ENCODE measurements at regions not wholly inside any gene's neighbourhood (a gene's known extent, or its start where the extent isn't known, plus 50 kb on each side); places are given as distances from the start of the nearest gene placed in this dataset.
"Not testable (repeated sequence)": the region's sequence is repeated elsewhere in the genome, so short reads cannot be mapped to it uniquely, and the experiment has no call there.

GRCh38 chr7:9516662-9517061 is 1083.3 kb downstream of the NXPH1 start:
- no peak overlapping the region for H3K4me3 ChIP-seq (ENCODE audit: low read depth, low read length)
- TF ChIP-seq CTCF (IDR thresholded peaks at IDR 0.05; ENCODE audit: insufficient read depth, low read depth, low read length) = no peak

GRCh38 chr7:9523579-9523978 is 1090.2 kb downstream of the NXPH1 start:
- no peak overlapping the region for H3K4me3 ChIP-seq (ENCODE audit: low read depth, low read length)
- DNase-seq (ENCODE audit: low read depth) = no peak
- no peak for TF ChIP-seq CTCF (IDR thresholded peaks at IDR 0.05; ENCODE audit: insufficient read depth, low read depth, low read length)

More at GRCh38 chr7:9516662-9517061, 1083.3 kb downstream of the NXPH1 start:
- DNase-seq (ENCODE audit: low read depth) = no peak

GRCh38 chr7:9552431-9552830 is 1119.0 kb downstream of the NXPH1 start:
- DNase-seq (ENCODE audit: low read depth); H3K4me3 ChIP-seq (ENCODE audit: low read depth, low read length): not testable (repeated sequence)

GRCh38 chr7:9557853-9558252 is 1124.4 kb downstream of the NXPH1 start:
- H3K4me3 ChIP-seq (ENCODE audit: low read depth, low read length) = no peak overlapping the region
- TF ChIP-seq CTCF (IDR thresholded peaks at IDR 0.05; ENCODE audit: insufficient read depth, low read depth, low read length) = no peak
- DNase-seq (ENCODE audit: low read depth) = no peak

- TF ChIP-seq CTCF (IDR thresholded peaks at IDR 0.05; ENCODE audit: insufficient read depth, low read depth, low read length) = no peak
- no peak overlapping the region for H3K4me3 ChIP-seq (ENCODE audit: low read depth, low read length)
- DNase-seq (ENCODE audit: low read depth) = no peak
Measured at GRCh38 chr7:9575716-9576115, 1142.3 kb downstream of the NXPH1 start.

- TF ChIP-seq CTCF (IDR thresholded peaks at IDR 0.05; ENCODE audit: insufficient read depth, low read depth, low read length) = no peak
- H3K4me3 ChIP-seq (ENCODE audit: low read depth, low read length) = no peak overlapping the region
- DNase-seq (ENCODE audit: low read depth) = no peak
Measured at GRCh38 chr7:9582824-9583223, 1149.4 kb downstream of the NXPH1 start.

GRCh38 chr7:9598411-9598810 is 1165.0 kb downstream of the NXPH1 start:
- TF ChIP-seq CTCF (IDR thresholded peaks at IDR 0.05; ENCODE audit: insufficient read depth, low read depth, low read length) = no peak
- H3K4me3 ChIP-seq (ENCODE audit: low read depth, low read length) = no peak overlapping the region
- DNase-seq (ENCODE audit: low read depth) = no peak
